ENCODE measurements at regions not wholly inside any gene's neighbourhood (a gene's known extent, or its start where the extent isn't known, plus 50 kb on each side); places are given as distances from the start of the nearest gene placed in this dataset.

GRCh38 chr2:212811921-212812320, 273.3 kb upstream of the ERBB4 start:
- no peak for TF ChIP-seq EZH2 (IDR thresholded peaks at IDR 0.05)
- no peak for TF ChIP-seq CTCF (IDR thresholded peaks at IDR 0.05)
- no peak for TF ChIP-seq EZH2phosphoT487 (IDR thresholded peaks at IDR 0.05)
